ENCODE measurements at regions not wholly inside any gene's neighbourhood (a gene's known extent, or its start where the extent isn't known, plus 50 kb on each side); places are given as distances from the start of the nearest gene placed in this dataset.

GRCh38 chr3:182258538-182259177 is 534.6 kb upstream of the ATP11B start:
- TF ChIP-seq YY1 (IDR thresholded peaks at IDR 0.05) (no peak), CTCF (IDR thresholded peaks at IDR 0.05; ENCODE audit: low read depth, low read length, missing input control) (peak; percentile 64), RAD21 (IDR thresholded peaks at IDR 0.05) (peak; percentile 95 to 98), HNF4G (IDR thresholded peaks at IDR 0.05) (no peak), ATF3 (IDR thresholded peaks at IDR 0.05) (no peak), JUND (IDR thresholded peaks at IDR 0.05) (no peak), TAF1 (conservative IDR thresholded peaks at IDR 0.05) (no peak), EGR1 (IDR thresholded peaks at IDR 0.05; ENCODE audit: low read depth in 2 of 2) (no peak), REST (IDR thresholded peaks at IDR 0.05) (no peak)
